ENCODE measurements at regions not wholly inside any gene's neighbourhood (a gene's known extent, or its start where the extent isn't known, plus 50 kb on each side); places are given as distances from the start of the nearest gene placed in this dataset.

DNA sequence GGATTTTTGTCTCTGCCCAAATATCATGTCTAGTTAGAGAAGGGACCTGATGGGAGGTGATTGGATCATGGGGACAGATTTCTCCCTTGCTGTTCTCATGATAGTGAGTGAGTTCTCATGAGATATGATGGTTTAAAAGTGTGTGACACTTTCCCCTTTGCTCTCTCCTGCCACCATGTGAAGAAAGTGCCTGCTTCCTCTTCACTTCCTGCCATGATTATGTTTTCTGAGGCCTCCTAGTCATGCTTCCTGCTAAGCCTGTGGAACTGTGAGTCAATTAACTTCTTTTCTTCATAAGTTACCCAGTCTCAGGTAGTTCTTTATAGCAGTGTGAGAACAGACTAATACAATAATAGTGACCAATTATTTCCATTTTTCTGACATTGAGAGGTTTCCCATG, 167.3 kb upstream of the CYRIA start:
- no peak for TF ChIP-seq CTCF (IDR thresholded peaks at IDR 0.05; ENCODE audit: low read depth, low read length)
- TF ChIP-seq POLR2A (IDR thresholded peaks at IDR 0.05; ENCODE audit: extremely low read depth, insufficient read length) = no peak
- TF ChIP-seq MYC (IDR thresholded peaks at IDR 0.05; ENCODE audit: low read depth, low read length) = no peak
